HG03159 (cell line): ENCODE measurements at regions not wholly inside any gene's neighbourhood (a gene's known extent, or its start where the extent isn't known, plus 50 kb on each side); places are given as distances from the start of the nearest gene placed in this dataset.

ENCODE experiments used
- ATAC-seq: cut with Tn5 transposase; IDR thresholded peaks from one replicate; pipeline ENCODE4 v1.9.1; 2021; ENCODE audit warnings: mild to moderate bottlenecking, moderate library complexity; ENCODE audit not compliant: unreplicated experiment

DNA sequence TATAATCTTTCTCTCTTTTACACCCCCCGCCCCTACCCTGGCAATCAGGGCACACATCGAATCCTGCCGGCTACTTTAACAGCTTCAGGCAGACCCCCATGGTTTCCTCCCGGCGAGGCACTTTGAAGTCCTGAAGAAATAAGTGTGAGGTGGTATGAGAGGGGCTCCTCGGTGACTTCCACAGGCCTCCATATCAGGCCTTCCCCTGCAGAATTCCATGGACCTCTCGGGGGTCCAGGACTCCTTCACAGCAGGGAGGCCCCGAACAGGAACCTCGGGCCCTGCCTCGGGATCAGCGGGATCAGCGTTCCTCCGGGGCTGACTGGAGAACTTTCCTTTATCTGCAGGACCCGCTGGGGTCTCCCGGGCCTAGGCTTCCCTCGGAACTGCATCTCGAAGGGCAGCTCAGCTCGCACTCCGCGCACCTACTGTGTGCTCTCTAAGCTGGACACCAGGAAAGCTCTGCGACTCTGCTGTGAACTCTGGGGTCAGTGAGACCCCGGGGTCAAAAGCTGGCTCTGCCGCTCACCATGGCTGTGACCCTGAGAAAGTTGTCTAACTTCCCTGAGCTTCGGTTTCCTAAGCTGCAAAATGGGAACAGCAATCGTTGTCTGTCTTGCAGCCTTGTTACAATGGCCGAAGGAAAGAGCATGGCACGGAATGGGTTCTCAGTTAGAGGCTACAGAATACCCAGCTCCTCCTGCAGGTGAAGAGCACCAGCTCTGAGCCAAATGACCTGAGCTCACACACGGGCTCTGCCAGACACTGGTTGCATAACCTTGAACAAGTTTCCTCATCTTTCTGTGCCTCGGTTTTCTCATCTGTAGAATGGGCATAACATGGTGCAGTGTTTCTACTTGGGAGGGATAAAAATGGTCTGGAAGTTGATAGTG, 97.4 kb upstream of the ID2 start:
- ATAC-seq: no peak

DNA sequence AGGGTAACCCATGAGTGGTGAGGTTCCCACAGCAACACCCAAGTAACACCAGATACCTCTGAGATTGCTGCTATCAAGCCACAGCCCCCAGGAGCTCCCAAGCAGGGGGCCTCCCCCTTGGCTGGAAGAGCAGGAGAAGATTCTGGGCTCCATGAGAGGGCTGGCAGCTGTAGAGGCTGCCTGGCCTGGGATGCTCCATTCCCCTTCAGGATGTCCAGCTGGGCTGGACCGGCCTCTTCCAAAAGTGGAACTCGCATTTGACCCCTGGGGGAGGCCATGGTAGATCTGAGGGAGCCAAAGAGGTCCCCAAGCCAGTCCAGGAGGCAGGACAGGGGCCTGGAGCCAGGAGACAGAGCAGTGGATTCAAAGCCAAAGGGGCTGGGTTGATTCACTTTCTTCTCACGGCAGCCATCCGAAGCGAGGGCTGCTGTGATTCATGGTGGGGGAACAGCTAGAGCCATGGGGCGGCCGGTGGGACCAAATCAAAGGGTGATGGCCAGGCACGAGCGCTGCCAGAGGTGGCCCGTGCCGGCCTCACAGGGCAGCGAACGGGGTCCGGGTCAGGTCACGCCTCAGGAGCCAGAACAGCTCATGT, 95.3 kb upstream of the ID2 start:
- no peak for ATAC-seq

DNA sequence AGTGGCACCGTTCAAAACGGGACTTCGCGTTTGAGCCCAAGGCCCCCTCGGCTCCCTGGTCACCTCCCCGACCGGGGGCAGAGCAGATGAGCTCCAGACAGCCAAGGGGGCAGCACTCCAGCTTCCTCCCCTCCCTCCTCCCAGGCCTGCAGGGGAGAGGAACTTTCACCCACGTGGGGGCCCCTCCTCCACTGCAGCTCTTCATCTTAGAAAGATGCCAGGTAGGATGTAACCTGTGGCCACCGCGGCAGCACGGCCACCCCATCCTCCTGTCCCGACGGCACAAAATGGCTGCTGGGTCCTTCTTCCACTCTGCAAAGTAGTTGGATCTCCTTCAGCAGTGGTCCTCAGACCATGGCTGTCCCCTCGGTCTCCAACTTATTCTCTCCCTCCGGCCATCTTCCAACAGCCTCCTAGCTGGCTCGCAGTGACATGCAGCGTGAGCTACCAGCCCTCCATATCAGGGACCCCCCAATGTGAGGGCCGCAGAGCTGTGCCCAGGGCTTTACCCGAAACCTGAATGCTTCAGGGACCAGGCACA, 94.5 kb upstream of the ID2 start:
- no peak for ATAC-seq

DNA sequence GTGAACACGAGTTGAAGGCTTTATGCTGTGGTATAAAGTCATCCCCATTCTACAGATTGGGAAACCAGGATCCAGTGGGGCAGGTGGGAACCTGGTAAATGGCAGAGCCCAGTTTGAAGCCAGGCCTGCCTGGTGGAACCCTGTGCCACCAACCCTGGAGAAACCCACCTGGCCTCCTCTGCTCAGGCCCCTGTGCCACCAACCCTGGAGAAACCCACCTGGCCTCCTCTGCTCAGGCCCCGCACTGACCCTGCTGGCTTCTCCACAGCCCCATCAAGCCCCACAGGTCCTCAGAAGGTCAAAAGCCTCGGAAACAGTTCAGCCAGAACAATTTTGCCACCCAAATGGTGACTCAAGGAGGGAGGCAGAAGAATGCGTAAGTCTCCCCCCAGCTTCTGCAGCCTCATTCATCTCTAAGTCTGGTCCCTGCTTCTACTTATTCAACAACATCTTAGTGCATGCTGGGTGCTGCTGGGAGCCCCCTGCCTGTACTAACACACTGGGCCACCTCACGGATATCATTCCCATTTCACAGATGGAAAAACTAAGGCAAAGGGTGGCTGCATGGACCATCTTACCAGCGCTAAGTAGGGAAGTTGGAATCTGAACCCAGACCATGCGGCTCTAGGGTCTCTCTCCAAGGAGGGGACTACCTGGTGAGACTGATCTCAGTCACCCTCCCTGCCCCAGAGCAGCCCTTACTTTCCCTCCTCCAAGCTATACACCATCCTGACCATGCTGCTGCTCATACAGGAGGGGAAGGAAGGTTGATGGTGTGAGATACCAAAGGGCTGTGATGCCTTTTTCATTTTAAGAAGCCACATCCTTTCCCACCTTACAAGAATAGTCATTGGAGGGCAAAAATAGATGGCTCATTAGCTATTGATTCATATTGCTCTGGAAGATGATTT, 93.7 kb upstream of the ID2 start:
- ATAC-seq: no peak

DNA sequence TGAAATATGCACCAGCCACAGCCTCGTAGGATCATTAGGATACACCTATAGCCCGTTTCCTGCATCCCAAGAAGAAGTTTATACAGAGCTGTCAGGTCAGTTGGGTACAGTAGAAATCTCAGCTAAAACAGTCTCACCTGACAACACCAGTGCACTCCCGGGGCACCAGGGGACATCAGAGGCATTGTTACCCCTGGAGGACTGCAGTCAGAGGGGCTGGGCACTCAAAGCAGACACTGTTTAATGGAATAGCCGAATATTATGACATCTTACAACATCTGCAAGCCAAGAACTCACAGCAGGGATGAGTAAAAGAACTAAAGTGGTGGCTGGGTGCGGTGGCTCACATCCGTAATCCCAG, 93.0 kb upstream of the ID2 start:
- no peak for ATAC-seq

DNA sequence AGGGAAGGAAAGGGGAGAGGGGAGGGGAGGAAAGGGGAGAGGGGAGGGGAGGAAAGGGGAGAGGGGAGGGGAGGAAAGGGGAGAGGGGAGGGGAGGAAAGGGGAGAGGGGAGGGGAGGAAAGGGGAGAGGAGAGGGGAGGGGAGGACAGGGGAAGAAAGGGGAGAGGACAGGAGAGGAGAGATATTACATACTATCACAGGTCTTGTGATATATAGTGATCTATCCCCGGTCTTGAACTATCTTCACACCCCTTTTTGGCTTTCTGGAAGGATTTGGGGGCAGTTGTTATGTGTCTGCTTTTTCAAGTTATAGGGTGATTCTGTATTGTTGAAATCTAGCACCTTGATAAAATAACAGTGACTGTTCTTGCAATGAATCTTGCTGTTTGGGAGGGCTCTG, 92.1 kb upstream of the ID2 start:
- ATAC-seq: no peak

DNA sequence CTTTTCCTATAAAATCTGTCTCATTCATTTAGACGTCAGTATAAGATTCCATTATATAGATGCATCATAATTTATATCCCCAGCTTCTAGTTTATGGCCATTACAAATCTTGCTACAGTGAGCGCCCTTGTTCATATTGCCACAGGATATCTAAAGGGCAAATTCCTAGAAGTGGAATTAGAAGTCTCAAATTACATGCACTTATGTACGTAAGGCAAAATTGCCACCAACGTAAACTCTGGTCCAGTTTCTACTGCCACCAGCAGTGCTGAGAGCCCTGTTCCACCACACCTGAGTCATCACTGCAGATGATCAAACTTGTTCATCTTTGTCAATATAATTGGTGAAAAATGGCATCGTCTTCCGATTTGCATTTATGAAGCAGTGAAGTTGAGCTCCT, 90.9 kb upstream of the ID2 start:
- no peak for ATAC-seq

DNA sequence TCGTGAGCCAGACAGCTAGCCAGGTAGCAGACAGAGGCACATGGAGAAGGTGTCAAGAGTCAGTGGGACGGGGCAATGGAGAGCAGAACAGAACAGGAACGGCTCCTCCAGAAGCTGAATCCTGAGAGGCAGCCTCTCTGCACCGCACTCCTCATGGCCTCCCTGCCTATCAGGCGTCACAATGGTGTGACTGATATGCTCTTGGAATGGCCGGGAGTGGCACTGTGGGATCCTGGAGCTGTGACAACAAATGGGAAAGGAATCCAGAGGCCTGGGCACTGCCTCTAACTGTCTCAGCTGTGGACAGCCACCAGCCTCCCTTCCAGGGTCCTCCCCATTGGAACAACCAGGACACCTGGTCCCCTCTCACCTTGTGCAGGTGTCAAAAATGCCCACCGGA, 89.1 kb upstream of the ID2 start:
- ATAC-seq: no peak

DNA sequence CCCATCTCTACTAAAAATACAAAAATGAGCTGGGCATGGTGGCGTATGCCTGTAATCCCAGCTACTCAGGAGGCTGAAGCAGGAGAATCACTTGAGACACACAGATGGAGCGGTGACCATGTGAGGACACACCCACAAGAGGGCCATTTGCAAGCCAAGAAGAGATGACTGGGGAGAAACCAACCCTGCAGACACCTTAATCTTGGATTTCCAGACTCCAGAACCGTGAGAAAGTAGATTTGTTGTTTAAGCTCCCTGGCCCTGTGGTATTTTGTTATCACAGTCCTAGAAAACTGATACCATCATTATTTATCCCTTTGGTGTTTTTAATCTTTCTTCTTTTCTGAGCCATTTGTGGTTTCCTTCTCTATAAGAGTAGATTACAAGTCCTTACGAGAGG, 88.6 kb upstream of the ID2 start:
- no peak for ATAC-seq

DNA sequence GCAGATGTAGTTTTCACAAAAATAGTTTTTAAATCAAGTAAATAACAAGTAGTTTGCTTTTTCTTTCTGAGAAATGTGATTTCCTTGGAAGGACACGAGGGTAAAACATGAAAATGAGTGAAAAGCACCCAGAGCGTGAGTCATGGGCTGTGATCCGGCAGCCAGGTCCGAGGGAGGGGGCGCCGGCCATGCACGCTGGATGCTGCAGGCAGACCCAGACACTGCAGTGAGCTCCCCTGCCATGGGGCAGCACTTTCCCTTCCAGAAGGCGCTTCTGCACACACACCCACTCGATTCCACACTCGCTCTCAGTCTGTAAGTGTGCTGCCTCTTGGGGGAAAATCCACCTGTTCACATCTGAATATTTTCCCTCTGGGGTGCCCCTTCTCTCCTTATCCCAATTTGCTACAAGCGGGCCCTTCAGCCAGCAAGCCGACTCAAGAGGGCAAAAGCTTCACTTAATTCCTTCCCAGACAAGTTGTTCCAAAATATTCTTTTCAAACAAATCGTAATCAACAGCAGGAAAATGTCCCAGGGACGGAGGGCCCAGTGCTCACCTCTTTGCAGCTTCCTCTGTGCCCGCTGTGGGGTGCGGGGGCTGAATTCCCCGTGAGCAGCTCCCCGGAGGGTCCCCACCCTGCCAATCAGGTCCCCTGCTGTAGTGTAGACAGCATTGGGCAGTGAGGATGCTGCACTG, 87.0 kb upstream of the ID2 start:
- ATAC-seq: no peak

DNA sequence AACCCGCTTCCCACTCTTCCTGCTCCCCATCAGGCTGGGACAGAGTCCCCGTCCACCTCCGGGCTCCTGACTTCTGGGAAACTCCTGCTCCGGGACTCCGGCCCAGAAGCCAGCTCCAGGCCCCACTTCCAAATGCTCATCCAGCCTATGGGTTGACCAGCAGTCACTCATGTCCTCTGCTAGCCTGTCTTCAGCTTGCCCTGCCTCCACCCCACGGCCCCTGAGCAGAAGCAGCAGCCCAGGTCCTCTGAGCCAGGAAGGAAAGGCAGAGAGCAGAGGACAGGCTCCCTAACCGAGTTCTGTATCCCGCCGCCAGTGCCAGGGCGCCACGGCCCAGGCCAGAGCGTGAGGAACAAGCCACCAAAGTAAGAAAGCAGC, 86.4 kb upstream of the ID2 start:
- ATAC-seq: no peak

DNA sequence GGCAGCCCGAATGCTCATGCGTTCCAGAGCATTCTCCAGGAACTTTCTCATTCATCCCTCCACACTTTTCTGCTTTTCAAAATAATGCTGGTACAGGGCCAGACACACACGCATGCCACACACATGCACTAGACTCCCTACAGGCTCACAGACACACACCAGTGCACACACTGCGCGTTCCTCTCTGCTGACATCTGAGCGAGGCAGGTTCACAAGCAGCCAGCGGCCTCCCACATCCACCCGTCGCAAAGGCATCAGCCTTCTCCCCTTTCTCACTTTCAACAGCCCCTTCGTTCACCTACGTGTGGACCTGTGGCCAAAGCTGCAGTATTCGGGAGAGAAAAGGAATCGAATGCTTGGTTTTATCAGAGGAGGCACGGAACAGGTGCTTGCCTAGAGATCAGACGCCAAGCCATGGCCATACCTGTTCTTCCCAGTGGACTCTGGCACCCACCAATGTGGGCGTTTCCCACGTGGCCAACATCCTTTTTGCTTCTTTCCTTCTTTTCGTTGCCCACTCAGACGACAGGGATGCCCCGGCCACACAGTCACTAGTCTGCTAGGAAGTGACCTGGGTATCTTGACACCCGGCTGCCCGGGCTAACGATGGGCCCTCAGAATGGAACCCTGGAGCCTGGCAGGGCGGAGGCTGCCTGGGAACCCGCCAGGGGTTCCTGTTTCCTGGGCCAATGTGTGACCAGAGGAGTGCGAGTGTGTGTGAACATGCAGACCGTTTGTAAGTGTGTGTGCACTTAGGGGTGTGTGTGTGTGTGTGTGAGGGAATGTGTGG, 85.8 kb upstream of the ID2 start:
- ATAC-seq: no peak

DNA sequence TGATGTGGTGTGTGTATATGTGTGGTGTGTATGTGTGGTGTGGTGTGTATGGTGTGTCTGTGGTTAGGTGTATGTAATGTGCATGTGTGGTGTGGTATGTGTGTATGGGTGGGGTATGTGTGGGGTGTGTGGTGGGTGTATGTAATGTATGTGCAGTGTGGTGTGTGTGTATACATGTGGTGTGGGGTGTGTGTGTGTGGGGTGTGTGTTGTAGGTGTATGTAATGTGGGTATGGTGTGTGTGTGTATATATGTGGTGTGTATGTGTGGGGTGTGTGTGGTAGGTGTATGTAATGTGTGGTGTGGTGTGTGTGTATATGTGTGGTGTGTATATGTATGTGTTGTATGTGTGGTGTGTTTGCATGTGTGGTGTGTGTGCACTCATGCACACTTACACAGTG, 84.8 kb upstream of the ID2 start:
- ATAC-seq: no peak

DNA sequence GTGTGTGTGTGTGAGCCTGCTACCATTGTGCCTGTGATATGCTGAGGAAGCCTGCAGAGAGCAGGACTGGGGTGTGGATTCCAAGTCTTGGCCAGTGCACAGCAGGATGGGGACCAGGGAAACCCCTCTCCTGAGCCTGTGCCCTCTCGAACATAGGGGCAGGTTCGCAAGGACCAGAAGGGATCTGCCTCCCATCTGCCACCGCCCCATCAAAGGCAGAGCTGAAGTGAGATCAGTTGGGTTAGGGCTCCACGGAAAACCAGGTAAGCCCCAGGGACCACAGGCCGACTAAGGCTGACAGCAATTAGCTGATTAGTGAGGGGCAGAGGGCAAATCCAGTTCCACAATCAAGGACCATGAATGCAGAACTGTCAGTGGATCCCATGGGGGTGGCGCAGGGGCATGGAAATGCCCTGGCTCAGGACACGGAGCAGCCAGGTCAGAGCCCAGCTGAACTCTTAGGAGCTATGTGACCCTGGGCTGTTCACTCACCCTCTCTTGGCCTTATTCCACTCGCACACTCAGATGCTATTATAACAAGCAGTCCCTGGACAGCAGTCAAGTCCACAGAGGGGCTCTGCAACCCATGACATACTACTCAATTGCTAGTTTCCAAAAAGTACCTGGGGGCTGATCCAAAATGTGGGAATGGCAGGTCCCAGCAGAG, 84.2 kb upstream of the ID2 start:
- ATAC-seq: no peak

DNA sequence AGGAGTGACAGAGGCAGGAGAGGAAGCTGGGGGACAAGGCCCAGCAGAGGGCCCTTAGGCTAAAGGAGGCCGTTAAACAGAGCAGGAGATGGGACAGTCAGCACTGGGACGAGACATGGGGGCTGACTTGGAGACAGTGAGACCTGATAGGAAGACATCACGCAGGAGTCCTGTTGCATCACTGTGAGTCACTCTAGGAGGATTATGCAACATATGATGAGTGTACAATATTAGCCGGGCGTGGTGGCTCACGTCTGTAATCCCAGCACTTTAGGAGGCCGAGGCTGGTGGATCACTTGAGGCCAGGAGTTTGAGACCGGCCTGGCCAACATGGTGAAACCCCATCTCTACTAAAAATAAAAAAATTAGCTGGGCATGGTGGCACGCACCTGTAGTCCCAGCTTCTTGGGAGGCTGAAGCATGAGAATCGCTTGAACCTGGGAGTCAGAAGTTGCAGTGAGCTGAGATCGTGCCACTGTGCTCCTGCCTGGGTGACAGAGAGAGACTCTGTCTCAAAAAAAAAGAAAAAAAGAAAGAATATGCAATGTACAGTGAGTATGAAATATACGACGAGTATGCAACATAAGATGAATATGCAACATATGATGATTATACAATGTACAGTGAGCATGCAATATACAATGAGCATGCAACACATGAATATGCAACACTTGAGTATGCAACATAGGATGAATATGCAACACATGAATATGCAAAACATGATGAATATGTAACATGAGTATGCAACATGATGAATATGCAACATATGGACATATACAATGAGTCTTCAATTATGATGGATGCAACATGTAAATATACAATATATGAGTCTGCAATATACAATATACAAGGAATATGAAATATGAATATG, 83.3 kb upstream of the ID2 start:
- ATAC-seq: no peak

DNA sequence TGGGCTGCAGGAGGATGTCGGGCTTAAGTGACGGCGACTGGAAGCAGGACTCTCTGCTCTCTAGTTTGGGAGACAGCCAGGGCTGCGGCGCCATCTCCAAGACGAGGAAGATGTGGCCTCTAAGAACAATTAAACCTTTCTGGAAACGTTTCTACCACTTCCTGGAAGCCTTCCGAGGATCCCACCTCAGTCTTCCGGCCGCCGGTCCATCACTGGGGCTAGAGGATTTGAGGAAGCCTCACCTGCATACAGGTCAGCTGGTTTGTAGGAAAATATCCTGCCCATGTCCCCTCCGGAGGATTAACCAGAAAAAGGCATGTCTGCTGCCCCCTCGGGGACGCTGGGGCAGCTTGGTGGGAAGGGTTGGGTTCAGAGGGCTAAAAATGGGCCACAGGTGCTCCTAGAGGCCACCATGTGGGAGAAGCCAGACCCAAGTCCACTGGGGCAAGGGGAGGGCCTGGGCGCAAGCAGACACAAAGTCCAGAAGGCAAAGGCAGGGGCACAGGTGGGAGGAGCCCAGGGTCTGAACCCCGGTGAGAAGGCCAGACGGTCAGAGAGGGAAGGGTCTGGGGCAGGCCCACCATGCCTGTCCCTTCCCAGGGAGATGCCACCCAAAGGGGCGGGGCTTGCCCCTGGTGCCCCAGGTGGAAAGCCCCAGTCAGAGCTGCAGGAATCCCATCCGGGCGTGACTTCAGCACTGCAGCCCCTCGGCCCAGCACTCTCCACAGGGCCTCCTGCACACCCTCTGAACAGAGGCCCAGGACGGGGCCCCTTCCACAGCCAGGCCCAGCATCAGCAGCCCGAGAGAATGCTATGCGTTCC, 82.2 kb upstream of the ID2 start:
- ATAC-seq: no peak

DNA sequence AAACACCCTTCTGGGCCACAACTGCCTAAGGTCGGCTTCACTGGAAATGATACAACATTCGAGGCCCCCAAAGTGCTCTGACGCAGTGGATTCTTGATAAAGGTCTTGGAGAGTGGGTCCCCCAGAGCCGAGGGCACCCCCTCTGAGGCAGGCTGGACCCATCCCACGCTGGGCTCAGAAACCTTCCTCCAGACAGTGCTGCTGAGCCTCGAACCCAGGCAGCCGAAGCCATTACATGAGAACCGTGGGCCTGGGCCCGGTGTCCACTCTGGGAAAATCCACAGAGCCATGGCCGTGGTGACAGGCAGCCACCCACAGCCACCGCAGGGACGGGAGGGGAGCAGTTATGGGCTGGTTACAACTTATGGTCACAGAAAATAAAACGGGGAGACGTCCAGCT, 81.4 kb upstream of the ID2 start:
- no peak for ATAC-seq

DNA sequence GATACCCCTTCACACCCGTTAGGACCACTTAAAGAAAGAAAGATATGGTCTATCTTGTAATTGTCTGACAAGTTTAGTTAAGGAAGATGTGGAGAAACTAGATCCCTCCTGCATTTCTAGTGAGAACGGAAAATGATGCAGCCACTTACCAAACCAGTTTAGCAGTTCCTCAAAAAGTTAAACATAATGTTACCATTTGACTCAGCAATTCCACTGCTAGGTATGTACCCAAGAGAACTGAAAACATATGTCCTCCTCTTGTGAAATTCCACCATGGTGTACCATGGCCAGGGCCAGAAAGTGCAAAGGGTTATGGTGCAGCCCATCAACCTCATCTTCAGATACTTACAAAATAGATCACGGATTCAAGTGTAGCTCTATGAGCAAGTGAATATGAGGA, 79.0 kb upstream of the ID2 start:
- peak; percentile 49 for ATAC-seq
